NT2/D1 (cell line): ENCODE measurements at regions not wholly inside any gene's neighbourhood (a gene's known extent, or its start where the extent isn't known, plus 50 kb on each side); places are given as distances from the start of the nearest gene placed in this dataset.

Experiments
- SUZ12 ChIP-seq: IDR thresholded peaks from 2 replicates; pipeline ENCODE4 v1.6.1; 2011; ENCODE audit not compliant: insufficient read length, insufficient read depth; ENCODE audit errors: extremely low read depth
- YY1 ChIP-seq: IDR thresholded peaks from 2 replicates; pipeline ENCODE4 v1.6.1; 2011; ENCODE audit not compliant: insufficient read length, insufficient read depth
- ZNF274 ChIP-seq: IDR thresholded peaks from 2 replicates; pipeline ENCODE4 v1.6.1; 2011; ENCODE audit warnings: mild to moderate bottlenecking, low read depth, low read length

DNA sequence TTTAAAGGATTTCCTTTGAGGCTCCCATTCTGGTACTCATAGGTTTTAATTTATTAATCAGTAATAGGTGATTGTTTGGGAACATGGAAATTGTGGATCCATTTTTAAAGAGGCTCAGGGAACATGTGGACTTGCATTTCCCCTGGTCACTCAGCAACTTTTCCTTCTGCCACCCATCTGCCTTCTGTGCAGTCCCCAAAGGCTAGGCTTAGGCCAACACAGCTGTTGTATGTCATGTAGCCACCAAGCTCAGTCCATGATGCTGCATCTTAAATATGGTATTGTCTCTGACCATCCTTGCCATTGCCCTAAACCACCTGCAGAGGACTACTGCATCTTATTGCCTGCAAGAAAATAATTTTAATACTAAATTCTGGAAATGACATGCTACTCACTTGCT, 416.7 kb upstream of the SEMA6D start:
- TF ChIP-seq ZNF274 = no peak
- no peak for TF ChIP-seq YY1
- no peak for TF ChIP-seq SUZ12
